ENCODE measurements at regions not wholly inside any gene's neighbourhood (a gene's known extent, or its start where the extent isn't known, plus 50 kb on each side); places are given as distances from the start of the nearest gene placed in this dataset.

GRCh38 chr22:45073064-45073463 lies 63.3 kb upstream of the PHF21B start:
- TF ChIP-seq CTCF (IDR thresholded peaks at IDR 0.05; ENCODE audit: extremely low read depth in 1 of 2, insufficient read depth in 1 of 2, low read depth in 1 of 2, low read length in 2 of 2) = no peak
- no peak for TF ChIP-seq POLR2AphosphoS5 (IDR thresholded peaks at IDR 0.05; ENCODE audit: insufficient read depth, low read depth, low read length)
- TF ChIP-seq MYC (IDR thresholded peaks at IDR 0.05; ENCODE audit: low read depth, low read length) = no peak
- no peak for TF ChIP-seq EZH2 (IDR thresholded peaks at IDR 0.05; ENCODE audit: borderline replicate concordance, low read depth, low read length, severe bottlenecking)
- no peak for TF ChIP-seq JUN (IDR thresholded peaks at IDR 0.05; ENCODE audit: borderline replicate concordance, insufficient read depth, insufficient read length, low read depth)
